ENCODE measurements at regions not wholly inside any gene's neighbourhood (a gene's known extent, or its start where the extent isn't known, plus 50 kb on each side); places are given as distances from the start of the nearest gene placed in this dataset.

DNA sequence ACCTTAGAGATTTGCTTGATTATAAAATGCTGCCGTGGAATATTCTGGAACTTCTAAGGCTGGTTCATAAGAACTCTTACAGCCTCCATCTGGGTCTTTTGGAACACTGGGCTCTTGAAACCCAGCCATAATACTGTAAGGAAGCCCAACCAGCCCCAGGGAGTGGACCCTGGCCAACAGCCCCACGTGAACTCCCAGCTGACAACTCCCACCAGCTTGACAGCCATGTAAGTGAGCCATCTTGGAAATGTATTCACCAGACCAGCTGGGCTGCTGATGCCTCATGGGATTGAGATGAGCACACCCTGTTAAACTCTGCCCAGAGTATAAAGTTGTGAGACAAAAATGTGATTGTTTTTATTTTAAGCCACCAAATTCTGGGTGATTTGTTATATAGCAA, 378.7 kb upstream of the RAG2 start:
- POLR2A ChIA-PET, result no interaction called here
- TF ChIP-seq PAX5 (IDR thresholded peaks at IDR 0.05; ENCODE audit: borderline replicate concordance, low read depth, low read length) (no peak), ZNF217 (IDR thresholded peaks at IDR 0.05) (no peak), FOXM1 (IDR thresholded peaks at IDR 0.05; ENCODE audit: low read depth, low read length) (no peak), TCF7 (IDR thresholded peaks at IDR 0.05; ENCODE audit: borderline replicate concordance) (no peak), RB1 (IDR thresholded peaks at IDR 0.05; ENCODE audit: borderline replicate concordance) (no peak), MEF2B (IDR thresholded peaks at IDR 0.05; ENCODE audit: partially characterized antibody, poor library complexity, severe bottlenecking) (no peak), SMAD1 (IDR thresholded peaks at IDR 0.05; ENCODE audit: low read depth, partially characterized antibody) (no peak), SMARCA5 (IDR thresholded peaks at IDR 0.05) (no peak), TCF12 (IDR thresholded peaks at IDR 0.05; ENCODE audit: low read depth, low read length) (no peak)
- H3K4me3 ChIP-seq, result no peak overlapping the region
- no TSS peak for BruUV-seq (replicated peaks)
- ATAC-seq, result no peak
- H4K20me1 ChIP-seq (ENCODE audit: control insufficient read depth, insufficient read depth), result no peaks in the 10 kb centered on the region
- FAIRE-seq, result no peak
- H2AFZ ChIP-seq (ENCODE audit: control insufficient read depth, low read depth, low read length), result no peak overlapping the region
- SMC1A ChIA-PET (ENCODE audit: uncharacterized antibody, unreplicated experiment), result interaction anchor here (0.6 kb wide), 1 partner anchor 1177 kb away, joined by 3 read pairs; no protein-coding TSS in a partner anchor
- intact Hi-C loops (cut with micrococcal nuclease; ENCODE audit: unreplicated experiment), result no loop called here
- WGBS (ENCODE audit: insufficient coverage, insufficient replicate concordance, low lambda C conversion rate, missing lambda C conversion rate), result 0% methylated on average over 2 of the region's 2 CpGs
- no peak overlapping the region for H3K27ac ChIP-seq (ENCODE audit: control insufficient read depth, insufficient read depth)
- RAD21 ChIA-PET (ENCODE audit: unreplicated experiment), result no interaction called here
- in situ Hi-C loops (cut with MboI), result no loop called here
- no peak overlapping the region for H3K4me2 ChIP-seq (ENCODE audit: control insufficient read depth, insufficient read depth)
- DNase-seq (ENCODE audit: low read depth, low spot score), result no peak
- no peaks in the 10 kb centered on the region for H3K79me2 ChIP-seq (ENCODE audit: control insufficient read depth, insufficient read depth, low read length)
- H3K4me1 ChIP-seq (ENCODE audit: control insufficient read depth, insufficient read depth, low read length), result no peaks in the 10 kb centered on the region
- CTCF ChIA-PET, result no interaction called here
- H3K9ac ChIP-seq (ENCODE audit: control insufficient read depth, insufficient read depth, low read length), result no peak overlapping the region
- no peaks in the 10 kb centered on the region for H3K36me3 ChIP-seq (ENCODE audit: control insufficient read depth in 2 of 2, insufficient read depth in 2 of 2, low read length in 1 of 2)
- H3K9me3 ChIP-seq (replicated peaks; ENCODE audit: control insufficient read depth, insufficient read depth, low read length), result no peaks in the 10 kb centered on the region
- H3K27me3 ChIP-seq (replicated peaks in 1 of 2; ENCODE audit: control insufficient read depth in 2 of 2, insufficient read depth in 2 of 2, low read length in 1 of 2), result no peaks in the 10 kb centered on the region

DNA sequence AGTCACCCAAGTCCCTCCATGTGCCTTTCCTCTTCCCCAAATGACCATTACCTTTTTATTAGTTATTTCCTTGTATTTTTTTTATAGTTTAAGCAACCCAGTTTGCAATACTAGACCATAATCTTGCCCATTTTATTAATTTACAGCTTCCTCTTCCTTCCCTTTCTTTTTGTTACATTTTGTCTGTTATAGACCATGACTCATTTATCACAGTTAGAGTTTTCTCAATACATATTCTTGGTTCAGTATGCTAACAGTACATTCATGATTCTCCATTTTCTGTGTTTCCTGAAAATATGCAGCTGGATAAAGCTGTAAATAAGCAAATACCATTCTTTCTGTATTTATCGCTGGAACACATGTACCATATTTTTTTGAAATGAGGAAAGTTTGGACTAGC, 376.7 kb upstream of the RAG2 start:
- no peak overlapping the region for H3K4me2 ChIP-seq (ENCODE audit: control insufficient read depth, insufficient read depth)
- H4K20me1 ChIP-seq (ENCODE audit: control insufficient read depth, insufficient read depth), result no peaks in the 10 kb centered on the region
- no peak for ATAC-seq
- FAIRE-seq, result no peak
- H2AFZ ChIP-seq (ENCODE audit: control insufficient read depth, low read depth, low read length), result no peak overlapping the region
- H3K4me3 ChIP-seq, result no peak overlapping the region
- BruUV-seq (replicated peaks), result no TSS peak
- no peaks in the 10 kb centered on the region for H3K4me1 ChIP-seq (ENCODE audit: control insufficient read depth, insufficient read depth, low read length)
- POLR2A ChIA-PET, result no interaction called here
- H3K36me3 ChIP-seq (ENCODE audit: control insufficient read depth in 2 of 2, insufficient read depth in 2 of 2, low read length in 1 of 2), result no peaks in the 10 kb centered on the region
- no peak overlapping the region for H3K27ac ChIP-seq (ENCODE audit: control insufficient read depth, insufficient read depth)
- DNase-seq (ENCODE audit: low read depth, low spot score), result no peak
- 90% methylated on average over 1 of the region's 1 CpG for WGBS (ENCODE audit: insufficient coverage, insufficient replicate concordance, low lambda C conversion rate, missing lambda C conversion rate)
- RAD21 ChIA-PET (ENCODE audit: unreplicated experiment), result no interaction called here
- H3K79me2 ChIP-seq (ENCODE audit: control insufficient read depth, insufficient read depth, low read length), result no peaks in the 10 kb centered on the region
- H3K27me3 ChIP-seq (replicated peaks in 1 of 2; ENCODE audit: control insufficient read depth in 2 of 2, insufficient read depth in 2 of 2, low read length in 1 of 2), result no peaks in the 10 kb centered on the region
- no peaks in the 10 kb centered on the region for H3K9me3 ChIP-seq (replicated peaks; ENCODE audit: control insufficient read depth, insufficient read depth, low read length)
- CTCF ChIA-PET, result interaction anchor here (0.7 to 1.3 kb wide), 2 partner anchors 9 to 139 kb away, joined by 3 read pairs; no protein-coding TSS in a partner anchor
- SMC1A ChIA-PET (ENCODE audit: uncharacterized antibody, unreplicated experiment), result interaction anchor here (0.6 kb wide), 1 partner anchor 224 kb away, joined by 3 read pairs; no protein-coding TSS in a partner anchor
- no peak overlapping the region for H3K9ac ChIP-seq (ENCODE audit: control insufficient read depth, insufficient read depth, low read length)
- in situ Hi-C loops (cut with MboI), result no loop called here
- intact Hi-C loops (cut with micrococcal nuclease; ENCODE audit: unreplicated experiment), result no loop called here
- TF ChIP-seq ZSCAN29 (IDR thresholded peaks at IDR 0.05), result no peak
- TF ChIP-seq NR2C1 (IDR thresholded peaks at IDR 0.05), result no peak
- no peak for TF ChIP-seq ASH2L (IDR thresholded peaks at IDR 0.05; ENCODE audit: borderline replicate concordance, low read depth)
- TF ChIP-seq BCL11A (IDR thresholded peaks at IDR 0.05; ENCODE audit: low read depth, low read length), result no peak
- no peak for TF ChIP-seq TCF7 (IDR thresholded peaks at IDR 0.05; ENCODE audit: borderline replicate concordance)
- TF ChIP-seq, protein P1, sequence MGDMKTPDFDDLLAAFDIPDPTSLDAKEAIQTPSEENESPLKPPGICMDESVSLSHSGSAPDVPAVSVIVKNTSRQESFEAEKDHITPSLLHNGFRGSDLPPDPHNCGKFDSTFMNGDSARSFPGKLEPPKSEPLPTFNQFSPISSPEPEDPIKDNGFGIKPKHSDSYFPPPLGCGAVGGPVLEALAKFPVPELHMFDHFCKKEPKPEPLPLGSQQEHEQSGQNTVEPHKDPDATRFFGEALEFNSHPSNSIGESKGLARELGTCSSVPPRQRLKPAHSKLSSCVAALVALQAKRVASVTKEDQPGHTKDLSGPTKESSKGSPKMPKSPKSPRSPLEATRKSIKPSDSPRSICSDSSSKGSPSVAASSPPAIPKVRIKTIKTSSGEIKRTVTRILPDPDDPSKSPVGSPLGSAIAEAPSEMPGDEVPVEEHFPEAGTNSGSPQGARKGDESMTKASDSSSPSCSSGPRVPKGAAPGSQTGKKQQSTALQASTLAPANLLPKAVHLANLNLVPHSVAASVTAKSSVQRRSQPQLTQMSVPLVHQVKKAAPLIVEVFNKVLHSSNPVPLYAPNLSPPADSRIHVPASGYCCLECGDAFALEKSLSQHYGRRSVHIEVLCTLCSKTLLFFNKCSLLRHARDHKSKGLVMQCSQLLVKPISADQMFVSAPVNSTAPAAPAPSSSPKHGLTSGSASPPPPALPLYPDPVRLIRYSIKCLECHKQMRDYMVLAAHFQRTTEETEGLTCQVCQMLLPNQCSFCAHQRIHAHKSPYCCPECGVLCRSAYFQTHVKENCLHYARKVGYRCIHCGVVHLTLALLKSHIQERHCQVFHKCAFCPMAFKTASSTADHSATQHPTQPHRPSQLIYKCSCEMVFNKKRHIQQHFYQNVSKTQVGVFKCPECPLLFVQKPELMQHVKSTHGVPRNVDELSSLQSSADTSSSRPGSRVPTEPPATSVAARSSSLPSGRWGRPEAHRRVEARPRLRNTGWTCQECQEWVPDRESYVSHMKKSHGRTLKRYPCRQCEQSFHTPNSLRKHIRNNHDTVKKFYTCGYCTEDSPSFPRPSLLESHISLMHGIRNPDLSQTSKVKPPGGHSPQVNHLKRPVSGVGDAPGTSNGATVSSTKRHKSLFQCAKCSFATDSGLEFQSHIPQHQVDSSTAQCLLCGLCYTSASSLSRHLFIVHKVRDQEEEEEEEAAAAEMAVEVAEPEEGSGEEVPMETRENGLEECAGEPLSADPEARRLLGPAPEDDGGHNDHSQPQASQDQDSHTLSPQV (IDR thresholded peaks at IDR 0.05), result no peak
- TF ChIP-seq ATF7 (IDR thresholded peaks at IDR 0.05; ENCODE audit: low read depth), result no peak

Measured in GM12878 (cell line).